Fibroblast of the aortic adventitia (primary cell): ENCODE measurements at regions not wholly inside any gene's neighbourhood (a gene's known extent, or its start where the extent isn't known, plus 50 kb on each side); places are given as distances from the start of the nearest gene placed in this dataset.
"Not testable (repeated sequence)": the region's sequence is repeated elsewhere in the genome, so short reads cannot be mapped to it uniquely, and the experiment has no call there.

ENCODE experiments used
- DNase-seq: peaks from one replicate; pipeline ENCODE4 v3.0.0-alpha.2; 2010; ENCODE audit warnings: low read depth
- H3K4me3 ChIP-seq: 2 replicates; pipeline ENCODE4 v1.5.1; 2011; ENCODE audit warnings: low read depth, mild to moderate bottlenecking, control low read depth, low read length, moderate library complexity
- CTCF ChIP-seq: IDR thresholded peaks from 2 replicates; pipeline ENCODE4 v1.5.1; 2011; ENCODE audit warnings: mild to moderate bottlenecking, low read length, control low read depth, inconsistent platforms; ENCODE audit not compliant: insufficient read depth

- no peak for DNase-seq
- TF ChIP-seq CTCF = no peak
Measured at GRCh38 chr14:44732144-44732543, 225.1 kb upstream of the FSCB start.

GRCh38 chr14:44730860-44731259, 223.8 kb upstream of the FSCB start:
- TF ChIP-seq CTCF = no peak
- DNase-seq = no peak

More at GRCh38 chr14:44732144-44732543, 225.1 kb upstream of the FSCB start:
- no peak overlapping the region for H3K4me3 ChIP-seq

GRCh38 chr14:44721395-44721794, 214.3 kb upstream of the FSCB start:
- DNase-seq = not testable (repeated sequence)

More at GRCh38 chr14:44730860-44731259, 223.8 kb upstream of the FSCB start:
- no peak overlapping the region for H3K4me3 ChIP-seq

GRCh38 chr14:44720707-44721106, 213.6 kb upstream of the FSCB start:
- TF ChIP-seq CTCF = no peak

More at GRCh38 chr14:44721395-44721794, 214.3 kb upstream of the FSCB start:
- H3K4me3 ChIP-seq = not testable (repeated sequence)

GRCh38 chr14:44712024-44712815, 205.1 kb upstream of the FSCB start:
- no peak overlapping the region for H3K4me3 ChIP-seq
- DNase-seq = no peak
- no peak for TF ChIP-seq CTCF

More at GRCh38 chr14:44720707-44721106, 213.6 kb upstream of the FSCB start:
- no peak for DNase-seq
- no peak overlapping the region for H3K4me3 ChIP-seq

- peak; percentile 33 for DNase-seq
- no peak overlapping the region for H3K4me3 ChIP-seq
Measured at GRCh38 chr14:44701563-44702263, 194.6 kb upstream of the FSCB start.

More at GRCh38 chr14:44701563-44702263, 194.6 kb upstream of the FSCB start:
- no peak for TF ChIP-seq CTCF
